GM12873 (cell line): ENCODE measurements at regions not wholly inside any gene's neighbourhood (a gene's known extent, or its start where the extent isn't known, plus 50 kb on each side); places are given as distances from the start of the nearest gene placed in this dataset.

Source experiments
- CTCF ChIP-seq: IDR thresholded peaks from 2 replicates; pipeline ENCODE4 v1.5.1; 2012; ENCODE audit warnings: low read depth, mild to moderate bottlenecking, moderate library complexity, low read length, control low read depth; ENCODE audit not compliant: insufficient read depth; ENCODE audit errors: missing control alignments

- TF ChIP-seq CTCF = no peak
Measured at GRCh38 chr11:128148208-128148607, 439.1 kb downstream of the ETS1 start.

GRCh38 chr11:128146926-128147605, 440.3 kb downstream of the ETS1 start:
- no peak for TF ChIP-seq CTCF

- no peak for TF ChIP-seq CTCF
Measured at GRCh38 chr11:128135451-128135850, 451.9 kb downstream of the ETS1 start.

DNA sequence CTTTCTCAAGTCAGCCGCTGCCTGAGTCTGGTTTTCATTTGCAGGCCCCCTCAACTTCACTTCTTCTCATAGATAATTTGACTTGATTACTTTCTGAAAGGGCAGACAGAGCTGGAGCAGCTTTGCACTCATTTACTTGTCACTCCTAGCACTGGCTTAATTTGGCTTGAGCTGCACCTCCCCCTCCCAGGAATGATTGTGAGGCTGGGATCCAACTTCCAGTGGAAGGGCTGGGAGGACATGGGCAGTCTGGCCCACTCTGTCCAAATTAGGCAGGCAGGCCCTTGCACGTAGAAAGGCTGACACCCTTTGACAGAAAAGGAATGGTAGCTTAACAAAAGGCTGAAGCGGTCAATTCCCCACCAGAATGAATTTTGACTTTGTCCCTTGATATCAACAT, 453.9 kb downstream of the ETS1 start:
- TF ChIP-seq CTCF = no peak

- TF ChIP-seq CTCF = no peak
Measured at GRCh38 chr11:128130052-128130451, 457.3 kb downstream of the ETS1 start.

DNA sequence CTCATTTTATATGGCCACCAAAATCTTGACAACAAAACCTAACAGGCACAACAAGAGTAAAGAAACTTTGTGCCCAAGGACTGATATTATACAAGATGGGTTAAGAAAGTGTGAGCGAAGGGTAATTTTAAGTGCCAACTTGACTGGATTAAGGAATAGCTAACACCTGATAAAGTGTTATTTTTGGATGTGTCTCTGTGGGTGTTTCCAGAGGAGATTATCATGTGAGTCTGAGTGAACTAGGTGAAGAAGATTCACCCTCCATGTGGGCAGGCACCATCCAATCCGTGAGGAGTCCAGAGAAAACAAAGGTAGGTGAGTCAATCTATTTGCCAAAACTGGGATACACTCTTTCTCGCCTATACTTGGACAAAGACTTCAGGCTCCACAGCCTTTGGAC, 461.6 kb downstream of the ETS1 start:
- TF ChIP-seq CTCF = no peak

DNA sequence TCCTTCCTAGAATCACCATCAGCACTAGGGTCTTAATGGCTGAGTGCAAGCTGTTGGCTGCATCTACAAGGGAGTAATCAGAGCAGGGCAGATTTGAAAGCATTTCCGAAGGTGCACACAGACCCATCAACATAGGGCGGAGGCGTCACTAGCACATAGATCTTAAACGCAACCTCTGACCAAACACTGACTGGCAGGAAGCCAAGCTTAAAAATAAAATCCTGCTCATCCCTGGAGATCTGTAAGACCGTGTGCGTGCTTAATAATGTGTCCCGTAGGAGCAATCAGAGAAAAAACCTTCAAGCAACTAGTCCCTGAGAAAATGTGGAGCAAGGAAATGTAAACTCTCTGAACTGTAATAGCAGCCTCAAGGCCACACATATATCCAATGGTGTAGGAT, 470.5 kb downstream of the ETS1 start:
- TF ChIP-seq CTCF = no peak
